ELR (cell line): ENCODE measurements at regions not wholly inside any gene's neighbourhood (a gene's known extent, or its start where the extent isn't known, plus 50 kb on each side); places are given as distances from the start of the nearest gene placed in this dataset.

Source experiments
- DNase-seq: peaks from one replicate; pipeline ENCODE4 v3.0.0-alpha.2; 2015; ENCODE audit warnings: low read depth

- DNase-seq = no peak
These were observed 971.8 kb upstream of the ADGRB3 start for GRCh38 chr6:67663105-67663895.

GRCh38 chr6:67653561-67653960, 981.5 kb upstream of the ADGRB3 start:
- no peak for DNase-seq

GRCh38 chr6:67646550-67646949, 988.5 kb upstream of the ADGRB3 start:
- DNase-seq = no peak

- DNase-seq = no peak
These were observed 991.8 kb upstream of the ADGRB3 start for GRCh38 chr6:67643281-67643680.

GRCh38 chr6:67642582-67642981, 992.5 kb upstream of the ADGRB3 start:
- no peak for DNase-seq

- no peak for DNase-seq
These were observed 994.6 kb upstream of the ADGRB3 start for GRCh38 chr6:67640484-67640883.

GRCh38 chr6:67639161-67639560, 995.9 kb upstream of the ADGRB3 start:
- DNase-seq = no peak

- DNase-seq = no peak
These were observed 1000.9 kb upstream of the ADGRB3 start for GRCh38 chr6:67634199-67634598.

GRCh38 chr6:67633058-67633457, 1002.0 kb upstream of the ADGRB3 start:
- DNase-seq = no peak

GRCh38 chr6:67630146-67630545, 1004.9 kb upstream of the ADGRB3 start:
- DNase-seq = peak; percentile 42

- no peak for DNase-seq
These were observed 1005.8 kb upstream of the ADGRB3 start for GRCh38 chr6:67629258-67629657.

- peak; percentile 18 for DNase-seq
These were observed 1019.3 kb upstream of the ADGRB3 start for GRCh38 chr6:67615796-67616195.

GRCh38 chr6:67608099-67608749, 1026.9 kb upstream of the ADGRB3 start:
- no peak for DNase-seq

GRCh38 chr6:67606906-67607828, 1027.9 kb upstream of the ADGRB3 start:
- DNase-seq = no peak

GRCh38 chr6:67594366-67594765, 1040.7 kb upstream of the ADGRB3 start:
- DNase-seq = no peak

- no peak for DNase-seq
These were observed 1041.8 kb upstream of the ADGRB3 start for GRCh38 chr6:67593247-67593646.

- no peak for DNase-seq
These were observed 1043.2 kb upstream of the ADGRB3 start for GRCh38 chr6:67591910-67592309.

- no peak for DNase-seq
These were observed 1067.2 kb upstream of the ADGRB3 start for GRCh38 chr6:67567842-67568241.

- no peak for DNase-seq
These were observed 1071.4 kb upstream of the ADGRB3 start for GRCh38 chr6:67563671-67564070.

GRCh38 chr6:67560068-67560467, 1075.0 kb upstream of the ADGRB3 start:
- DNase-seq = no peak

- no peak for DNase-seq
These were observed 1076.1 kb upstream of the ADGRB3 start for GRCh38 chr6:67558985-67559384.

- peak; percentile 1 for DNase-seq
These were observed 1090.1 kb upstream of the ADGRB3 start for GRCh38 chr6:67544851-67545452.
